ENCODE measurements at regions not wholly inside any gene's neighbourhood (a gene's known extent, or its start where the extent isn't known, plus 50 kb on each side); places are given as distances from the start of the nearest gene placed in this dataset.

DNA sequence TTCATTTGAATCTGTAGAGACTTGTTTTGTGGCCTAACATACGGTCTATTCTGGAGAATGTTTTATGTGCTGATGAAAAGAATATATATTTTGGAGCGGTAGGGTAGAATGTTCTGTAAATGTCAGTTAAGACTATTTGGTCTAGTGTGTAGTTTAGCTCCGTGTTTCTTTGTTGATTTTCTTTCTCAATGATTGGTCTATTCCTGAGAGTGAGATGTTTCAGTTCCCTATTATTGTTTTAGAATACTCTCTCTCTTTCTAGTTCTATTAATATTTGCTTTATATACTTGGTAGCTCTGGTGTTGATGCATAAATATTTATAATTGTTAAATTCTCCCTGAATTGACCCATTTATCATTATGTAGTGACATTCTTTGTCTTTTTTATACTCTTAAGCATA, 236.5 kb downstream of the GLUD2 start:
- H3K27ac ChIP-seq (ENCODE audit: low read depth, low read length), result no peak overlapping the region
- H3K4me1 ChIP-seq (ENCODE audit: control insufficient read depth, low read length), result no peaks in the 10 kb centered on the region
- TF ChIP-seq, protein P1, sequence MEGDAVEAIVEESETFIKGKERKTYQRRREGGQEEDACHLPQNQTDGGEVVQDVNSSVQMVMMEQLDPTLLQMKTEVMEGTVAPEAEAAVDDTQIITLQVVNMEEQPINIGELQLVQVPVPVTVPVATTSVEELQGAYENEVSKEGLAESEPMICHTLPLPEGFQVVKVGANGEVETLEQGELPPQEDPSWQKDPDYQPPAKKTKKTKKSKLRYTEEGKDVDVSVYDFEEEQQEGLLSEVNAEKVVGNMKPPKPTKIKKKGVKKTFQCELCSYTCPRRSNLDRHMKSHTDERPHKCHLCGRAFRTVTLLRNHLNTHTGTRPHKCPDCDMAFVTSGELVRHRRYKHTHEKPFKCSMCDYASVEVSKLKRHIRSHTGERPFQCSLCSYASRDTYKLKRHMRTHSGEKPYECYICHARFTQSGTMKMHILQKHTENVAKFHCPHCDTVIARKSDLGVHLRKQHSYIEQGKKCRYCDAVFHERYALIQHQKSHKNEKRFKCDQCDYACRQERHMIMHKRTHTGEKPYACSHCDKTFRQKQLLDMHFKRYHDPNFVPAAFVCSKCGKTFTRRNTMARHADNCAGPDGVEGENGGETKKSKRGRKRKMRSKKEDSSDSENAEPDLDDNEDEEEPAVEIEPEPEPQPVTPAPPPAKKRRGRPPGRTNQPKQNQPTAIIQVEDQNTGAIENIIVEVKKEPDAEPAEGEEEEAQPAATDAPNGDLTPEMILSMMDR (IDR thresholded peaks at IDR 0.05; ENCODE audit: low read depth, low read length, poor library complexity, severe bottlenecking), result no peak
- no peak for TF ChIP-seq EZH2phosphoT487 (IDR thresholded peaks at IDR 0.05; ENCODE audit: borderline replicate concordance, low read length)

DNA sequence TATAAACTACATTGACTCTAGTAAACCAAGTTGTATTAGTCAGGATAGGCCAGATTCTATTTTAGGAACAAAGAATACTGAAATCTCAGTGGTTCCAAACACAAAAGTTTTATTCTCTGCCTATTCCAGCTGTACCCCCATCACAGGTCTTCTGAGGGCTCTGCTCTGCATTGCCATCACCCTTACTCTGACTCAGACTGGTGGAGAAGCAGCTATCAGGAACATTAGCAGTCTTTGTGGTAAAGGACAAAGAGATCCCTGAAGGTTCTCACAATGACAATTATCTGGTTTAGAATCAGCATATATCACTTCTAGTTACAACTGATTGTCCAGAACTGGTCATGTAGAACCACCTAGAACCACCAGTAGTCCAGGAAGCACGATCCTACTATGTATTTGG, 251.1 kb downstream of the GLUD2 start:
- Histone ChIP-seq H3K9me3 (ENCODE audit: control insufficient read depth, insufficient read depth, low read length) (no peaks in the 10 kb centered on the region), H4K20me1 (ENCODE audit: control insufficient read depth, insufficient read depth, low read depth, low read length) (no peaks in the 10 kb centered on the region), H3K9me2 (replicated peaks; ENCODE audit: control insufficient read depth, low read length) (no peaks in the 10 kb centered on the region), H3K27ac (ENCODE audit: low read depth, low read length) (no peak overlapping the region), H3K27me3 (ENCODE audit: control insufficient read depth, low read length) (no peaks in the 10 kb centered on the region), H3K4me2 (ENCODE audit: low read length) (no peak overlapping the region), H3F3A (ENCODE audit: control insufficient read depth, insufficient read depth) (no peaks in the 10 kb centered on the region), H3K79me2 (ENCODE audit: control insufficient read depth, low read length) (no peaks in the 10 kb centered on the region), H3K36me3 (ENCODE audit: control insufficient read depth, low read length) (no peaks in the 10 kb centered on the region), H3K4me3 (ENCODE audit: low read length) (no peak overlapping the region), H3K4me1 (ENCODE audit: control insufficient read depth, low read length) (no peaks in the 10 kb centered on the region)
- no peak for TF ChIP-seq EZH2phosphoT487 (IDR thresholded peaks at IDR 0.05; ENCODE audit: borderline replicate concordance, low read length)
- TF ChIP-seq, protein P1 (IDR thresholded peaks at IDR 0.05; ENCODE audit: low read depth, low read length, poor library complexity, severe bottlenecking), result no peak

More for the DNA sequence above, 236.5 kb downstream of the GLUD2 start:
- Histone ChIP-seq H3K79me2 (ENCODE audit: control insufficient read depth, low read length) (no peaks in the 10 kb centered on the region), H4K20me1 (ENCODE audit: control insufficient read depth, insufficient read depth, low read depth, low read length) (no peaks in the 10 kb centered on the region), H3K36me3 (ENCODE audit: control insufficient read depth, low read length) (no peaks in the 10 kb centered on the region), H3K4me3 (ENCODE audit: low read length) (no peak overlapping the region), H3K9me2 (replicated peaks; ENCODE audit: control insufficient read depth, low read length) (no peaks in the 10 kb centered on the region), H3K9me3 (ENCODE audit: control insufficient read depth, insufficient read depth, low read length) (no peaks in the 10 kb centered on the region), H3F3A (ENCODE audit: control insufficient read depth, insufficient read depth) (no peaks in the 10 kb centered on the region), H3K4me2 (ENCODE audit: low read length) (no peak overlapping the region), H3K27me3 (ENCODE audit: control insufficient read depth, low read length) (no peaks in the 10 kb centered on the region)

DNA sequence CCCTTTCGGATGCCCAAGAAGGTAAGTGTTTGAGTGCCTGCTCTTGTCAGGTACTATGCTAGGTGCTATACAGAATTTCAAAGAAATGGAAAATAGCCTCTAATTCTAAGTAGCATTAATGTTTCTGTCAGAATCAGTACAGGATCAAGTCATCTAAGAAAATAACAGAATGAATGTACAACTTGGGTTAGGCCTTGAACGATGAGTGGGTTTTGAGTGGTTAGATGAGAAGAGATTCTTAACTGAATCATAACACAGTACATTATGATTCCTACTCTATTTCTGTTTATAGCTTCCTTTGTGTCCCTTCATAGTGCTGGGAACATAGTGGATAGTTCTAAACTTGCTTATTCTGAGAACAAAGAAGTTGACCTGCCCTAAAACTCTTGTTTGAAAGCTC, 253.9 kb downstream of the GLUD2 start:
- TF ChIP-seq, protein P1 (IDR thresholded peaks at IDR 0.05; ENCODE audit: low read depth, low read length, poor library complexity, severe bottlenecking), result no peak
- no peak for TF ChIP-seq EZH2phosphoT487 (IDR thresholded peaks at IDR 0.05; ENCODE audit: borderline replicate concordance, low read length)
- H3K79me2 ChIP-seq (ENCODE audit: control insufficient read depth, low read length), result no peaks in the 10 kb centered on the region
- no peak overlapping the region for H3K27ac ChIP-seq (ENCODE audit: low read depth, low read length)
- no peaks in the 10 kb centered on the region for H3K9me3 ChIP-seq (ENCODE audit: control insufficient read depth, insufficient read depth, low read length)
- no peaks in the 10 kb centered on the region for H3K9me2 ChIP-seq (replicated peaks; ENCODE audit: control insufficient read depth, low read length)
- no peaks in the 10 kb centered on the region for H3K27me3 ChIP-seq (ENCODE audit: control insufficient read depth, low read length)
- H3K36me3 ChIP-seq (ENCODE audit: control insufficient read depth, low read length), result no peaks in the 10 kb centered on the region
- no peaks in the 10 kb centered on the region for H3F3A ChIP-seq (ENCODE audit: control insufficient read depth, insufficient read depth)
- H4K20me1 ChIP-seq (ENCODE audit: control insufficient read depth, insufficient read depth, low read depth, low read length), result no peaks in the 10 kb centered on the region
- H3K4me2 ChIP-seq (ENCODE audit: low read length), result no peak overlapping the region
- H3K4me1 ChIP-seq (ENCODE audit: control insufficient read depth, low read length), result no peaks in the 10 kb centered on the region
- no peak overlapping the region for H3K4me3 ChIP-seq (ENCODE audit: low read length)

DNA sequence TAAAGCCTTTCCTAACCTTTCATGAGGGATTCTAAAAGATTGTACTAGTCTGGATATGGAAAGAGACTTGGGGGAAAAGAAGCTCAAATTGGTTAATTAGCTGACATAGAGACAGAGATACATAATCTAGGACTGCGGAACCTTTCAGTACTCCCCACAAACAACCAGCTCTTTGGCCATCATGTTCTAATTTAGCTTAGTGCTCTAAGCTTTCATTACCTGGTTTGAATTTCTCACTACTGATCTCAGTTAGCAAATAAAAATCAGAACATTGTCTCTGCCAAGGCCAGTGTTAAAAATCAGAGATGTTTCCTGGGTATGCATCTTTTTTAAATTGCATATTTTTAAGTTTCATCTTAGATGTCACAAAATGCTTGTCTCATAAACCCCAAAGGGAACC, 254.4 kb downstream of the GLUD2 start:
- no peak for TF ChIP-seq EZH2phosphoT487 (IDR thresholded peaks at IDR 0.05; ENCODE audit: borderline replicate concordance, low read length)
- TF ChIP-seq, protein P1 (IDR thresholded peaks at IDR 0.05; ENCODE audit: low read depth, low read length, poor library complexity, severe bottlenecking), result no peak
- H3K27me3 ChIP-seq (ENCODE audit: control insufficient read depth, low read length), result no peaks in the 10 kb centered on the region
- H3K36me3 ChIP-seq (ENCODE audit: control insufficient read depth, low read length), result no peaks in the 10 kb centered on the region
- no peaks in the 10 kb centered on the region for H3K9me2 ChIP-seq (replicated peaks; ENCODE audit: control insufficient read depth, low read length)
- no peaks in the 10 kb centered on the region for H4K20me1 ChIP-seq (ENCODE audit: control insufficient read depth, insufficient read depth, low read depth, low read length)
- H3K4me2 ChIP-seq (ENCODE audit: low read length), result no peak overlapping the region
- H3K79me2 ChIP-seq (ENCODE audit: control insufficient read depth, low read length), result no peaks in the 10 kb centered on the region
- no peak overlapping the region for H3K4me3 ChIP-seq (ENCODE audit: low read length)
- H3F3A ChIP-seq (ENCODE audit: control insufficient read depth, insufficient read depth), result no peaks in the 10 kb centered on the region
- no peak overlapping the region for H3K27ac ChIP-seq (ENCODE audit: low read depth, low read length)
- H3K9me3 ChIP-seq (ENCODE audit: control insufficient read depth, insufficient read depth, low read length), result no peaks in the 10 kb centered on the region
- H3K4me1 ChIP-seq (ENCODE audit: control insufficient read depth, low read length), result no peaks in the 10 kb centered on the region
